GM12891 (cell line): ENCODE measurements at regions not wholly inside any gene's neighbourhood (a gene's known extent, or its start where the extent isn't known, plus 50 kb on each side); places are given as distances from the start of the nearest gene placed in this dataset.
"Not testable (repeated sequence)": the region's sequence is repeated elsewhere in the genome, so short reads cannot be mapped to it uniquely, and the experiment has no call there.

ENCODE experiments used
- PAX5 ChIP-seq: IDR thresholded peaks from 2 replicates; pipeline ENCODE4 v1.6.1; 2011; ENCODE audit warnings: low read length, moderate library complexity, mild to moderate bottlenecking; ENCODE audit not compliant: insufficient read depth, severe bottlenecking
- POLR2A ChIP-seq: IDR thresholded peaks from 2 replicates; pipeline ENCODE4 v1.6.1; 2011; ENCODE audit warnings: low read depth, low read length, control low read depth
- TAF1 ChIP-seq: IDR thresholded peaks from 2 replicates; pipeline ENCODE4 v1.6.1; 2011; ENCODE audit warnings: low read depth, low read length, control low read depth

DNA sequence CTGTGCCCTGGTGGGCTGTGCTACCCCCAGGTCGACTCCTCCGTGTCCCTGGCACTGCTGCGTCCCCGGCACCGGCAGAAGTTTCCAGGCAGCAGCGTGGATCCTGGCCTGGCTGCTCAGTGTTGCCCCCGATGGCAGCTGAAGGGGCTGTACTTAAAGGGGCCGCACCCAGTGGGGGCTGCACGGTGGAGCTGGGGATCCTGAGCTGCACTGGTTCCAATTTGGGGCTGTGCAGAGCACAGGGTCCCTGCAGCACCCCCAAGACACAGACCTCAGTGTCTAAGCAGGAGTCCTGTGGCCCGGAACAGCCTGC lies 253.8 kb downstream of the ANKRD30B start:
- TF ChIP-seq POLR2A, TAF1, PAX5: not testable (repeated sequence)
